ENCODE measurements at regions not wholly inside any gene's neighbourhood (a gene's known extent, or its start where the extent isn't known, plus 50 kb on each side); places are given as distances from the start of the nearest gene placed in this dataset.

- H3K36me3 ChIP-seq (ENCODE audit: control insufficient read depth in 2 of 2, extremely low read depth in 1 of 2, insufficient read depth in 2 of 2, low read length in 2 of 2), result no peaks in the 10 kb centered on the region
- dilution Hi-C loops (cut with MboI; ENCODE audit: extremely low pct_ligation_motif_present, low sequenced_read_pairs), result no loop called here
- no peak overlapping the region for H3K4me2 ChIP-seq (ENCODE audit: control insufficient read depth, extremely low read depth, insufficient read depth, low read depth, low read length)
- H3K9me3 ChIP-seq (ENCODE audit: control insufficient read depth, low read depth, low read length), result no peaks in the 10 kb centered on the region
- no peak overlapping the region for H3K27ac ChIP-seq (ENCODE audit: control insufficient read depth, insufficient read depth, low read length)
- no peak overlapping the region for H3K9ac ChIP-seq (ENCODE audit: control insufficient read depth, extremely low read depth, insufficient read depth, low read length)
- H4K20me1 ChIP-seq (ENCODE audit: control insufficient read depth, extremely low read depth, insufficient read depth, low read length), result no peaks in the 10 kb centered on the region
- no peaks in the 10 kb centered on the region for H3K9me1 ChIP-seq (ENCODE audit: control insufficient read depth, extremely low read depth, insufficient read depth, low read length)
- FAIRE-seq (no peak), DNase-seq (ENCODE audit: low read depth, low spot score) (no peak)
- no peaks in the 10 kb centered on the region for H3K27me3 ChIP-seq (ENCODE audit: control insufficient read depth, extremely low read depth, insufficient read depth, low read length)
- no peaks in the 10 kb centered on the region for H3K79me2 ChIP-seq (ENCODE audit: control insufficient read depth, insufficient read depth, low read length)
- no peaks in the 10 kb centered on the region for H3K4me1 ChIP-seq (ENCODE audit: control insufficient read depth, extremely low read depth, insufficient read depth, low read length)
- TF ChIP-seq CTCF (optimal IDR thresholded peaks at IDR 0.05 in 1 of 3, IDR thresholded peaks at IDR 0.05 in 1 of 3, conservative IDR thresholded peaks at IDR 0.05 in 1 of 3; ENCODE audit: extremely low read depth in 1 of 3, insufficient read depth in 2 of 3, low read length in 3 of 3) (no peak), EZH2 (IDR thresholded peaks at IDR 0.05; ENCODE audit: low read length) (no peak)
- no peak overlapping the region for H3K4me3 ChIP-seq (ENCODE audit: control insufficient read depth in 2 of 3, extremely low read depth in 1 of 3, insufficient read depth in 2 of 3, low read depth in 1 of 3, low read length in 3 of 3)
- H2AFZ ChIP-seq (ENCODE audit: control insufficient read depth, low read length), result no peak overlapping the region
These were observed 194.9 kb upstream of the C1orf87 start for GRCh38 chr1:60268451-60268850.

GRCh38 chr1:60265560-60266535, 192.3 kb upstream of the C1orf87 start:
- DNase-seq (ENCODE audit: low read depth, low spot score) (no peak), FAIRE-seq (no peak)
- no peak overlapping the region for H3K4me2 ChIP-seq (ENCODE audit: control insufficient read depth, extremely low read depth, insufficient read depth, low read depth, low read length)

More at GRCh38 chr1:60265560-60266535, 192.3 kb upstream of the C1orf87 start:
- no peaks in the 10 kb centered on the region for H3K4me1 ChIP-seq (ENCODE audit: control insufficient read depth, extremely low read depth, insufficient read depth, low read length)
- H2AFZ ChIP-seq (ENCODE audit: control insufficient read depth, low read length), result no peak overlapping the region
- H3K27ac ChIP-seq (ENCODE audit: control insufficient read depth, insufficient read depth, low read length), result no peak overlapping the region
- H3K9me1 ChIP-seq (ENCODE audit: control insufficient read depth, extremely low read depth, insufficient read depth, low read length), result no peaks in the 10 kb centered on the region
- no peaks in the 10 kb centered on the region for H3K36me3 ChIP-seq (ENCODE audit: control insufficient read depth in 2 of 2, extremely low read depth in 1 of 2, insufficient read depth in 2 of 2, low read length in 2 of 2)
- no peak overlapping the region for H3K9ac ChIP-seq (ENCODE audit: control insufficient read depth, extremely low read depth, insufficient read depth, low read length)
- no peaks in the 10 kb centered on the region for H3K27me3 ChIP-seq (ENCODE audit: control insufficient read depth, extremely low read depth, insufficient read depth, low read length)
- dilution Hi-C loops (cut with MboI; ENCODE audit: extremely low pct_ligation_motif_present, low sequenced_read_pairs), result no loop called here
- H3K79me2 ChIP-seq (ENCODE audit: control insufficient read depth, insufficient read depth, low read length), result no peaks in the 10 kb centered on the region
- H3K9me3 ChIP-seq (ENCODE audit: control insufficient read depth, low read depth, low read length), result no peaks in the 10 kb centered on the region
- H3K4me3 ChIP-seq (ENCODE audit: control insufficient read depth in 2 of 3, extremely low read depth in 1 of 3, insufficient read depth in 2 of 3, low read depth in 1 of 3, low read length in 3 of 3), result no peak overlapping the region
- TF ChIP-seq CTCF (optimal IDR thresholded peaks at IDR 0.05 in 1 of 3, IDR thresholded peaks at IDR 0.05 in 1 of 3, conservative IDR thresholded peaks at IDR 0.05 in 1 of 3; ENCODE audit: extremely low read depth in 1 of 3, insufficient read depth in 2 of 3, low read length in 3 of 3) (no peak), EZH2 (IDR thresholded peaks at IDR 0.05; ENCODE audit: low read length) (no peak)
- no peaks in the 10 kb centered on the region for H4K20me1 ChIP-seq (ENCODE audit: control insufficient read depth, extremely low read depth, insufficient read depth, low read length)

All from keratinocyte (primary cell).